Hematopoietic multipotent progenitor cell treated with erythropoietin and hydrocortisone succinate and interleukin-3 and kit ligand, for 4 days (in vitro differentiated cells): ENCODE measurements at regions not wholly inside any gene's neighbourhood (a gene's known extent, or its start where the extent isn't known, plus 50 kb on each side); places are given as distances from the start of the nearest gene placed in this dataset.
"Not testable (repeated sequence)": the region's sequence is repeated elsewhere in the genome, so short reads cannot be mapped to it uniquely, and the experiment has no call there.

Experiments
- DNase-seq: peaks from one replicate; pipeline ENCODE4 v3.0.0-alpha.2; 2015

DNA sequence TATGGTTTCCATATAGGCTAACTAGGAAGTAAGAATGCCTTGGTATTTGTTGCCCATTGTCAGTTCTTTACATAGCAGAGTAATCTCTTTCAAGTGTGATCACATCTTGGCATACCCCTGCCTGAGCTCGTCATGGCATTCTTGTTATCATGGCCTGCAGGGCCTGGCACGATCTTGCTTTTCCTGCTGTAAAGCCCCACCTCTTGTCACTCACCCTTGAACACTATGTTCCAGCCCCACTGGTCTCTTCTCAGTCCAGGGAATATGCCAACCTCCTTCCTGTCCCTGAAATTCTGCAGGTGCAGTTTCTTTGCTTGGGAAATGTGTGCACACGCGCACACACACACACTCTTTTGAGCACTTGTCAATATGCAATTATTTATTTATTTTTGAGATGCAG is 250.2 kb upstream of the DMRT1 start:
- peak; percentile 91 for DNase-seq

DNA sequence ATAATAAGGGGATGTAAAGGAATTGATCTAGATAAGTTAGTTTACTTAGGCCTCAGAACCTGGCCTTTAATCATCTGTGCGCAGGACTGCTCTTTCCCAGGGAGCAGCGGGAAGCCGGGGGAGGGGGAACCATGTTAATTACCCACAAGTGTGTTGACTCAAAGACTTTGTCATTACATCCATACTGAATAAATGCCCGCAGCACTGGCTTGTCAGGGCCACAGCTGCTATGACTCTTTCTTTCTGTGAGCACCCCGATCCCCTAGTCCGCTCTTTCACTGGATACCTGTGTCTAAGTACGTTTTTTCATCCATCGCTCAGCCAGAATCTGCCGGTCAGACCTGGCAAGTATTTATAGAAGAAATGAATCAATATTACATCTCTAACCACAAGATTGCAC is 249.3 kb upstream of the DMRT1 start:
- DNase-seq, result no peak

DNA sequence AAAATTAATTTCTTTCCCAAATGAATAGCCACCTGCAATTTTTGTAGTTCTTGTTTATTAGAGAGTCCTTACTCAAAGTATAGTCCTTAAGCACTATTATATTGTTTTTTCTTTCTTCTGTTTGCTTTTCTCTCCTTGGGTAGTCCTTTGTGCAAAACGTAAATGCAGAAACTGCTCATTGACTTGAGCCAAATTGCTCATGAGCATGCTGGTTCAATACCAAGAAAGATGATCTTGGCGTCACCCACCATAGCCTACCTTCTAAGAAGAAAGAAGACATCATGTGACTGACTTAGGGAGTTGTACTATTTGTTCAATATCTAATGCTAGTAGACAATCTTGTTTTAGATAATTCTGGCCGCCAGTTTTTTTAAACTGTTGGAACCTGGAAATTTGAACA is 248.8 kb upstream of the DMRT1 start:
- no peak for DNase-seq

DNA sequence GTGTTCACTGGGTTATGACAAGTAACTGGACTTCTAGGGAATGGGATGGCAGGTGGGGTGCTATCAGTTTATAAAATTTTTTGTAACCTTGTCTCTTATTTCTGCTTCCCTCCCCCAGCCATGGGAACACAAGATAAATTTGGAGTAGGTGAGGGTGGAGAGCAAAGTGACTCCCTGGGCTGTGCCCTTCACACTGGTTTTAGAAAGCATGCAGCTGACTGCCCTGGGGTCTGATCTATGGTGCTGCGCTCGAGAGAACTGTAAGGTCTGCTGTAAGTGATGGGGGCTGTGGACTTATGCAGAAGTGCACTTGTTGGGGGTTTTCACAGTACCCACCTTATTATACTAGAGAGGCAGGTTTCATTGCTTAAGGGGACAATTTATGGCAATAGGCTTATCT is 247.7 kb upstream of the DMRT1 start:
- DNase-seq, result no peak

DNA sequence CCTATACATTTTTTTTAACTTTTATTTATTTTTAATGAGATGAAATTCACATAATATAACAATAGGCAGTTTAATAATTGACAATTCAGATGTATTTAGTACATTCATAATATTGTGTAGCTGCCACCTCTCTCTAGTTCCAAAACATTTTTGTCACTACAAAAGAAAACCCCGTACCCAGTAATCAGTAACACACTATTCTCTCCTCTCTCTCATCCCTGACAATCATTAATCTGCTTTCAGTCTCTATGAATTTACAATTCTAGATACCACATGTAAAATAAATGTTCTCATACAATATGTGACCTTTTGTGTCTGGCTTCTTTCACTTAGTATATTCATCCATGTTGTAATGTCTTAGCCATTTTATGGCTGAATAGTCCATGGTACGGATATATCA is 244.8 kb upstream of the DMRT1 start:
- DNase-seq, result no peak

DNA sequence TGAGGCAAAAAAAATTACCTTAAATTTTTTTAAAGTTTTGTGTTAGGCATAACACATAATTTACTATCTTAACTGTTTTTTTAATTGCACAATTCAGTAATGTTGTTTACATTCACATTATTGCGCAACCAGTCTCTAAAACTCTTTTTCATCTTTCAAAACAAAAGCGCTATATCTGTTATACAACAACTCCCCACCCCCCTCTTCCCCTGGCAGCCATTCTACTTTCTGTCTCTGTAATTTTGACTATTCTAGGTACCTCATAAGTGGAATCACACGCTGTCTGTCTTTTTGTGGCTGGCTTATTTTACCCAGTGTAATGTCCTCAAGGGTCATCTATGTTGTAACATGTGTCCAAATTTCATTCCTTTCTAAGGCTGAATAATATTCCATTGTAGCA is 241.5 kb upstream of the DMRT1 start:
- no peak for DNase-seq

DNA sequence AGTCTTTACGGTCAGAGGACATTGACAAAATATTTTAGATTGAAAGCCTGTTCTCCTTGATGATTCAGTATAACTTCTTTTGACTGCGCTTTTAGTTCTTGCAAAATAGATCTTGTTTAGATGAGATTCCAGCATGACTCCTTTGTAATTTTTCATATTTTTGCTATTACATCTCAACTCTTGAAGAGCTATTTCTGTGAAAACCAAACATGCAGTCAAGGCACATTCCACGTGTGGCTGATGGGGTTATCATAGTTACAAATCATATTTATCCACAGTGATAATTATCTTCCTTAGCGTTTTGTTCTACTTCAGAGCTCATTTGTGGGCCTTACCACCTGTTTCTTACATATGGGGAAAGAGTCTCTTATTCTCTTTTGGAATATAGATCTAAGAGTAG is 238.8 kb upstream of the DMRT1 start:
- no peak for DNase-seq

DNA sequence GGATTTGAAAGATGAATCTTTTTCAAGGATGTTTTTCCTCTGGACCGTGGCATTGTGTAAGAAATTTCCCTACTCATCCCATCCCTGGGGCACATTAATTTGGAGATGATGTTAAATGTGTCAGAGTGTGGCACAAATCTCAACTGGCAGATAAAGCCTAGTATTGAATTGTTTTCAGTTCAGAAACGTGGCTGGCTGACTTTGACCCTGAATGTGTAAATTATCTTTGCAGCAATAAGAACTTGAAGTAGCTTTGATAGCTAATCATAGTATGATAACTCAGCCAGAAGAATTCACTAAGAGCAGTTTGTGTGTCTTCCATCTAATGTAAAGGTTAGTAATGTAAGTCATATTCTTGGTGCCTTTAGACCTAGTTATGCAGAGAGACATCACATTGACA is 238.4 kb upstream of the DMRT1 start:
- DNase-seq, result no peak

DNA sequence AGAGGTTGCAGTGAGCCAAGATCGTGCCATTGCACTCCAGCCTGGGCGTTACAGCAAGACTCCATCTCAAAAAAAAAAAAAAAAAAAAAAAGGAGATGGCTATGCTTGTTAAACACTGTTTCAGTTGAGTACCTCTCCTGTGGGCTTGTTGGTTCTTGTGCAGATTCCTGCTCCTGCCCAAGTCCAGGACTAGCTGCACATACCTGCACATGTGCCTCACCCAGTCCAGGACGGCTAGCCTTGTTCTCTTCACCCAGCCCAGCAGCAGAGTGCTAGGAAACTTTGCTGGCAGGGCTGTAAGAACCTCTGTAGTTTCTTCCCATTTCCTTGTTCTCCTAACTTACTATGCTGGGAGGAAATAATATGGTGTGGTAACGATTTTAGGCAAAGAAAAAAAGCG is 234.1 kb upstream of the DMRT1 start:
- no peak for DNase-seq

DNA sequence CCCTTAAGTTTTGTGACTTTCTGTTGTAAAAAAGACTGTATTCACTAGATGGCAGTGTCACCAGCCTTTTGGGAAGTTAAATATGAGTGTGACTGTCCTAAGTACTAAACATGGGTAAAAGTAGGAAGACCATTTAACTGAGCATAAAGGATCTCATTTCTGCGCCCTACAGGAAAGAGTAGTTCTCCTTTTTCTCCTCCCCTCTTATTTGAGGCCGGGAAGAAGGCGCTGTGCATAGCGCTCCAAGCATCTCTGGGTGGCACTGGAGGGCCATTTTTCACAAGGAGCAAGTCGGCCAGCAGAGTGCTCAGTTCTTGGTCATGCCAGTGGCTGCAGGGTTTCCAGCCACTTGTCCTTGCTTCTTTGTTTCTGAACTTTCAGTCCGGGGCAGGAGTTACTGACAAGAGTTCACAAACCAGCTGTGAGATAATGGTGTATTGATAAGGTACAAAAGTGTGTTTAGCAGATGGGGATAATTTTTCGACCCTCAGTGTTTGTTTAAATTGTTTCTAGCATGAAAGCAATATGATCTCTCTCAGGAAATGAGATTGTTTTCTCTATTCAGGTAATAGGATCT is 227.6 kb upstream of the DMRT1 start:
- DNase-seq, result peak; percentile 96

DNA sequence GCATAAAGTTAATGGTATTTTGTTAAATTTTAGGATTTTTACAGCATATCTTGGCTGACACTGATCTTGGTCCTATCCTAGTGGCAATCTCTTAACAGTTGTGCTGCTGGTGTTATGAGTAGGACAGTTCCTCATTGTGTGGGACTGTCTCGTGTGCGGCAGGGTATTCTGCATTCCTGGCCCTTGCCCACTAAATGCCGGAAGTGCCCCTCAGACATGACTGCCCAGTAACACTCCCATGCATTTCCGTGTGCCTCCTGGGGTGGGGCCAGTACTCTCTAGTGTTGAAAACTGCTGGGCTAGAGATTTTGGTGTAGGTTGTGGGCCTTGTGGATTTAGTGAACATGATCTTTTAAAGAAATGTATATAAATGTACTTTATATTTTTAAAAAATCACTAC is 227.1 kb upstream of the DMRT1 start:
- DNase-seq, result peak; percentile 76

DNA sequence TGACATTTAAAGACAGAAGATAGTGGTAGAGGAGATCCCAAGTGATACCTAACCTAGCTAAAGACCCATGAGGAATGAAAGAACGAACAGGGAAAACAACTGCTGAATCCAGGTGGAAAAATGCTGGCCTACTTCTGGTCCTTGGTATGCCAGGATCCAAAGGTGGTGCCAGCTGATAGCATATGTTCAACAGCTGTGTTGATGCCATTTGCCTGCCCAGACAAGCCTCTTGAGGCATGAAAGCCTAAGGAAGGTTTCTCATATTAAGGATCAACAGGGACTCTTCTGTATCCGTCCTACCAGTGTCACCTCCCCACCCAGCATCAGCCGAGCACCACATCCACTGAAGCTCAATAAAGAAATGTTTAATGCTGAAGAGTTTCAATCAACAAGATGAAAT is 225.7 kb upstream of the DMRT1 start:
- DNase-seq, result no peak

DNA sequence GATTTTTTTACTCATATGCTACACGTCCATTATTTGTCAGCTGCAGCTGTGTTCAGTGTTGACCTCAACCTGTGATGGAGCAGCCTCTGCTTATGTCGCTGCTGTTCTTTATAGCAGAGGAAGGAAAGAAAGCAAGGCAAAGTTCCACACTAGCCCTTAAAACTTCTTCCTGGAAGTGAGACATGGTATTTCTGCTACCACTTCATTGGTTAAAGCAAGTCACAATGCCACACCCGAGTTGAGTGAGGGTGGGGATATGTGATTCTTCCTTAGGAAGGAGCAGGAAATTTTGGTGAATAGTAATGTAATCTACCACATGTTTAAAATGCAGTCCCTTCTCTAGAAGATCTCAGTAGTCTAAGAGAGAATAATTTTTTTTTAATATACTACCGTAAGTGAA is 224.8 kb upstream of the DMRT1 start:
- no peak for DNase-seq

DNA sequence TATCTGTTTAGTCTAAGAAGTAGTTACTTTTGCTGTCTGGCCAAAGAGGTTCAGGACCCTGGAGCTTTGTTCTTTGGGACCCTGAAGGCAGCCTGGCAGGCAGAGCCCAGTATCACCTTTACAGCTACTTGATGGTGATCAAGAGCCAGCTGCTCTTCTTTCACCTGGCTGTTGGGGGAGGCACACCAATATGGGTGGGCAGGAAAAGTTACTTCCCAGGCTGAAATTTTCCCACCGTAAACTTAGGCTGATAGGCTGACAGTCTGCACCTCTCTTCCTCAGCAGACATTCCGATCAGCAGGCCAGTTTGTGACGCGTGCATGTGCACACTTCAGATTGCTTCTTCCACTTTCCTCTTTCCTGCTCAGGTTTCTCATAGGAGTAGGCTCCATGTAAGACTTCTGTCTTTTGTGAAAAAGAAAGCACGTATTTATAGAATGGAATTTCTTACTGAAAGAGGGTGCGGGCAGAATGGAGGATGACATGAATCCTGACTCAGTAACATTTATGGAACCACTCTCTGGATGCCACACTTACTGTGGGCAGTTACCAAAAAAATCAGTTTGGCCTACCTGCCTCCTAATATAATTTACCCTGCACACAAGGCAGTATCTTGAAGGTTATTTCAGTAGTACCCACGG is 223.9 kb upstream of the DMRT1 start:
- no peak for DNase-seq

DNA sequence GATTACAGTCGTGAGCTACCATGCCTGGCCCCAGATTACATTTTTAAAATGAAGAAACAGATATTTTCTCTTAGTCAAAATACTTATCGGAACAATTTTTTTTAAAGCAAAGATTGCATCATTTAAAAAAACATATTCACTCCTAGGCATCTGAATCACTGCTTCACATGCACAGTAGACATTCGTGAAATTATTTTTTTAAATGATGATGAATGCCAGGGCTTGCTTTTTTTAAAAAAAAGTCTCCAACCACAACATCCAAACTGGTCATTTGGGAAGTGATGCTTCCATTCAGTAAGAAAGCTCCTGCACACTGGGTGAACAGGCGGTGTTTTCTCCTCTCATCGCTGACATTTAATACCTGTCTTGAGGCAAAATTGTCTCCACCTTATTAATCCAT is 223.0 kb upstream of the DMRT1 start:
- DNase-seq, result no peak

DNA sequence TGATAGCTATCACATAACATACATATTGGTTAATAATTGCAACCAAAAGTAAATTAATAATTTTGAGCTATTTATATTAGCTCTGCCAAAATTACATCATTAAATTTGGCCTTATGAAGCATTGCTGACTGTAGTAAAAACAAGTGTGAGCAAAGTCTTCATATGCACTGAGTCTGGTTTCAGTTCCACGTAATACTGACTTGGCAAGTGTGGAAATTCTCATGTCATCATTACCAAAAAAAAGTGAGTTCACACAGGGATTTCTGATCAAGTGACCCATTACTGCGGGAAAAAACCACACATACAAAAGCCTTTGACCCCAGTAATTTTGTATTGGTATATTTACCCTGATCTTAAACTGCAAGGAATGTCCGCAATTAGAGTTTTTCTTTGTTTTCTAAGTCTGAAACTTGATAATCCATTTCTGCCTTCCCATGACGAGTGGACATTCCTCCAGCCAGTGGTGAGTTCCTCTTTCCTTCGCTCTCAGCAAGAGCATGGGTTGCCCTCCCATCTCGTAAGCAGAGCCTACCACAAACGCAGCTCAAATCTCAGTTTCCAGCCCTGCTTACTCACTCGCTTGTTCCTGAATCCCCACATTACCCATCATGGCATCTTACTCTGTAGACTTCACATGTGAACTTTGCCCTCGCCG is 220.2 kb upstream of the DMRT1 start:
- peak; percentile 29 for DNase-seq

DNA sequence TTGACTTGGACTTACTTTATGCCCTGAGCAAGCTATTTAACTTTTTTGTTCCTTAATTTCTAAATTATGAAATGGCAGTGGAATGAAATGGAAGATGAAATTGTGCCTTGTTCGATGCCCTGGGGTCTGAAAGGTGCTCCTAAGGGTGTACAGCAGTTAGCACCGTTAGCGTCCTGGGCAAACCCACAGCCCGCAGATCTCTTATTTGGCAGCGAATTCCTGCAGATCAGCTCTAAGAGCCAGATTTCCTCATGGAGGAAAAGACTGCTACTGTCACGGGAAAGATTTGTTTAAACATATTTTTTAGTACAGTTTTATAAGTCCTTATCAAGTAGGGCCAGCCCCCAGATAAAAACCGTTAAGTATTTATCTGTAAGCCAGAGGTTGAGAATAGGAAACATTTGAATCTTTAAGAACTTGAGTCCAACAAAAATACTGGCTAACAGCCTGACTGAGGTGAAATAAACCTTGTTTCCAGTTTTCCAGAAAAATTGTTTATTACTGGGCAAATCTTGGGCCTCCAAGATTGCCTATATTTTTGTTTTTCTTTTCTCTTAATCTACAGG is 216.5 kb upstream of the DMRT1 start:
- peak; percentile 87 for DNase-seq

DNA sequence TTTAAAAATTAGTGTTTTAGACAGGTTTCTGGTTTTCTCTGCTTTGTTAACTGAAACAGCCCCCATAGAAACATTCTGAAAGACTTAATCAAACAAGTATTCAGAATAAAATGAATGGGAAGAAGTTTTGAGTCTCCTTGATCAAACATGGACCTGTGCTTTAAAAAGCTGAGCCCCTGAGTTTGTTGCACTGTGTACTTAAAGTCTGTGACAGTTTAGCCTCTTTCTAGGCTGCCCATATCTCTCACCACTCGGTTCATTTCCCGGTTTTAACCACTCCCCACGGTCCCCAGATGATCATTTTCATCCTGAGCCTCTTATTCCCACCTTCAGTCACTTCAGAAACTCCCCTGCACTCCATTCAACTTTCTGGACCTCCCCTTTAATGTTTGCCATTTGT is 215.9 kb upstream of the DMRT1 start:
- DNase-seq, result peak; percentile 56

DNA sequence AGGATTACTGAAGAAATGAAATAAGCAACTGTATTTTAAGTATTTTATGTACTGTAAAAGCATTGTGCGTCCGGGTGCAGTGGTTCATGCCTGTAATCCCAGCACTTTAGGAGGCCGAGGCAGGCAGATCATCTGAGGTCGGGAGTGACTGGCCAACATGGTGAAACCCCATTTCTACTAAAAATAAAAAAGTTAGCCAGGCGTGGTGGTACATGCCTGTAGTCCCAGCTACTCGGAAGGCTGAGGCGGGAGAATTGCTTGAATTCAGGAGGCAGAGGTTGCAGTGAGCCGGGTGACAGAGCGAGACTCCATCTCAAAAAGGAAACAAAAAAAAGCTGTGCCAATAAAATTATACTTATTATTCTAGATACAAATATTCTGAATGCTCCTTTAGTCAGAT is 215.4 kb upstream of the DMRT1 start:
- not testable (repeated sequence) for DNase-seq

DNA sequence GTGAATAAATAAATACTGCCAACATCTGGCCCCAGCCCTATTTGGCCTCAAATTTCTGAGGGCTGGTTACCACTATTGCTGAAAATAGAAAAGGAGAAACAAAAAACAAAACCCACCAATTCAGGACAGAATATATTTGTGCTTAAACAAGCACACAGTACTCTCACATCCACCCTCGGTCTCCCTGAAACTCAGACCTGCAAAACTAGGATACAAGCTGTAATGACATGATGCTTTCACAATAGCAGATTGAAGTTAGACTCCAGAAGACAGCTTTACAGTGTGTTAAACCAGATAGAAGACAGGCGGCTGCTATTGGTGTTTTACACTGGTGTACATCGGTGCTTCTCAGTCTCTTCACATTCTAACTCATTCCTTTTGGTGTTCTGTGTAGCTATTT is 214.9 kb upstream of the DMRT1 start:
- DNase-seq, result peak; percentile 57

DNA sequence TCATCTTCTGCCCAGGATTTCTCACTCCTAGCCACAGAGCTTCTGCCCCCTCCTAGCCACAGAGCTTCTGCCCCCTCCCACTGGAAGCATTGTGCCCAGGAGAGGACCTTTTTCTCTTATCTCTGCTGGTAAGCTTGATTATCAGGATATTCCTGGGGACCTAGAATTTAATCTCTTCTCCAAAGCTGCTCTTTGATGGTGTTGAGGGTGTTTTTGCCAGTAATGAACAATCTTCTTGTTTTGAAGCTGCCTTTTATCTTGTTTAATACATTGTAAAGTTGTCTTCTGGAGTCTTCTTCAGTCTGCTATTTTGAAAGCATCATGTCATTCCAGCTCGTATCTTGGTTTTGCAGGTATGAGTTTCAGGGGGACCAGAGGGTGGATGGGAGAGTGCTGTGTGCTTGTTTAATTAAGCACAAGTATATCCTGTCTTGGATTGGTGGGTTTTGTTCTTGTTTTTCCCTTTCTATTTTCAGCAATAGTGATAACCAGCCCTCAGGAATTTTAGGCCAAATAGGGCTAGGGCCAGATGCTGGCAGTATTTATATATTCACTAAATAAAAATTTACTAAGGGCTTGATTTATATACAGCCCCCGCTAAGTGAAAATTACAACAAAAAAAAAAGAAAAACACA is 214.0 kb upstream of the DMRT1 start:
- DNase-seq, result peak; percentile 65

DNA sequence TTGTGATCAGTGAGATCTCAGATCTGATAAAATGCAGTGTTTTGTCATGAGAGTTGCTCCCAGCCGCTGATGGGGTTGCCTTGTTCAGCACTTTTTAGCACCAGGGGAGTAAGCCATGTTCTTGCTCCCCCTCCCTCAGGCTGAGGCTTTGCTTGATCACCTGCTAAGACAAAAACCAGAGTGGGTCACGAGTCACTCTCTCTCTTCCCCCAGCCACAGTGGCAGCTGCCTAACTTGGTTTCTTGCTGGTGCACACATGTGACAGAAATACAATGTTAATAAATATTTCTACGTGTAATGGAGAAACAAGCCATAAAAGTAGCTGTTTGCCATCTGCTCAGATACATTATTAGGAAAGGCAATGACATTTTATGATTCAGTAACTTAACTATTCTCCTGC is 212.4 kb upstream of the DMRT1 start:
- peak; percentile 38 for DNase-seq

DNA sequence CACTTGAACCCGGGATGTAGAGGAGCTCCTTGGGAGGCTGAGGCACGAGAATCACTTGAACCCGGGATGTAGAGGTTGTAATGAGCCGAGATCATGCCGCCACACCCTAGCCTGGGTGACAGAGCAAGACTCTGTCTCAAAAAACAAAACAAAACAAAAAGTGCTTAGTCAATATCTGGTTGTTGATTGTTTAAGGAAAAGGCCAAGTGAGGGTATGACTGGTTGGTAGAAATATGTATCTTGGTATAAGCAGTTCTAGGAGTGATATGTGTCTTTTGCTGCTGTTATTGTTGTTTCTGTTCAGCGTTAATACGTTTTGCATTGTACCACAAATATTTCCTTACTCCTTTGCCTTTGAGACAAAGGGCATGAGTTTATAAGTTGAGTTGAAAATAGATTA is 210.7 kb upstream of the DMRT1 start:
- DNase-seq, result no peak

DNA sequence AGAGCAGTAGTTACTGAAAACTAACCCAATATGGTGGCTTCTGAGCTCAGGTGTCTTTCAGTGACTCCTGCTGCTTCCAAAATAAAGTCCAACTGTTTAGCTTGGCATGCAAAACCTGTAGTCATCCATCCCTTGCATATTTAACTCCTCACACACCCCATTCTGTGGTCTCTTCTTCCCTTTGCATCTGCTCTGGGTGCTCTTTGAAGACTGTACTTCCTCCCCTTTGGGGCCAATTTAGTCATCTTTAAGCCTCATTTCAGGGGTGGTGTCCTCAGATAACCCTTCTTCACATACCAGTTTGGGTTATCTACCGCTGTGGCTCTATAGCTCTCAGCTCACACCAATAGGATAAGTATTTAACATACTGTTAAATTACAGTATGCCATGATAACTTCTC is 209.9 kb upstream of the DMRT1 start:
- DNase-seq, result peak; percentile 91
